HepG2 (cell line): ENCODE measurements at regions not wholly inside any gene's neighbourhood (a gene's known extent, or its start where the extent isn't known, plus 50 kb on each side); places are given as distances from the start of the nearest gene placed in this dataset.

Experiments used
- ATAC-seq: fragments of 200-7000 bp; cut with Tn5 transposase; 3 replicates; pipeline ENCODE4 v1.9.1; 2020; ENCODE audit warnings: mild to moderate bottlenecking, moderate library complexity
- BruUV-seq: library from RNA; stranded (reverse); fragments of 400-500 nt; replicated peaks from 2 replicates; lab custom pipeline; 2021; lab: Mats Ljungman, UMichigan
- CTCF ChIA-PET: fragments of 300-600 bp; formaldehyde crosslinking; extraction: SDS; loops from one replicate; lab custom pipeline; 2021; ENCODE audit warnings: low total read pairs, inconsistent platforms, low intra/inter-chr PET ratio; lab: Yijun Ruan, JAX
- POLR2A ChIA-PET: fragments of 350-600 bp; sonication (Branson Sonifier 250); formaldehyde crosslinking; loops from one replicate; lab custom pipeline; 2020; ENCODE audit warnings: antibody characterized with exemption, inconsistent platforms; lab: Yijun Ruan, JAX
- DNase-seq: peaks from one replicate; pipeline ENCODE4 v3.0.0-alpha.2; 2015; ENCODE audit warnings: low spot score
- FAIRE-seq: peaks from 3 replicates; lab custom pipeline; 2011; peaks lifted over from hg19 to GRCh38; lab: Jason Lieb, UNC
- H2AFZ ChIP-seq: one replicate; pipeline ENCODE4 v1.6.1; 2011; ENCODE audit warnings: low read length, inconsistent platforms
- H3K27ac ChIP-seq: fragments of 300-600 bp; 3 replicates; pipeline ENCODE4 v1.8.0; 2011; ENCODE audit warnings: mixed run types, mild to moderate bottlenecking, mixed read lengths, low read length, inconsistent platforms; ENCODE audit not compliant: insufficient read depth; ENCODE audit errors: extremely low read length
- H3K27me3 ChIP-seq, 2 experiments: fragments of 200-600 bp in 1 of 2; 2 replicates in 1 of 2; 3 replicates in 1 of 2; pipeline versions ENCODE4 v1.6.0 to v1.8.0; 2011; ENCODE audit warnings: low read length in 2 of 2, mild to moderate bottlenecking in 2 of 2, moderate library complexity in 2 of 2, inconsistent platforms in 1 of 2; ENCODE audit not compliant: insufficient read depth in 2 of 2, control insufficient read depth in 1 of 2
- H3K36me3 ChIP-seq, 2 experiments: fragments of 200-600 bp in 1 of 2; replicated peaks in 1 of 2; 2 replicates in 1 of 2; 3 replicates in 1 of 2; pipeline versions ENCODE4 v1.5.1 to v1.8.0; 2011; ENCODE audit warnings: low read length in 2 of 2, inconsistent platforms in 1 of 2; ENCODE audit not compliant: insufficient read depth in 2 of 2, control insufficient read depth in 1 of 2
- H3K4me1 ChIP-seq: 2 replicates; pipeline ENCODE4 v1.5.1; 2012; ENCODE audit warnings: low read length, inconsistent platforms; ENCODE audit not compliant: insufficient read depth
- H3K4me2 ChIP-seq: 2 replicates; pipeline ENCODE4 v1.6.0; 2011; ENCODE audit warnings: low read depth, low read length, inconsistent platforms
- H3K4me3 ChIP-seq, 3 experiments: fragments of 200-600 bp in 1 of 3; sonication (generic), shearing (Covaris generic) in 1 of 3; replicated peaks in 1 of 3; 2 replicates each; pipeline ENCODE4 v1.5.1; 2011 to 2016; ENCODE audit warnings: low read length in 3 of 3, inconsistent platforms in 2 of 3, low read depth in 2 of 3, mild to moderate bottlenecking in 2 of 3, control low read depth in 1 of 3, mixed read lengths in 1 of 3; ENCODE audit not compliant: insufficient read depth in 1 of 3
- H3K79me2 ChIP-seq: one replicate; pipeline ENCODE4 v1.6.1; 2011; ENCODE audit warnings: low read length, inconsistent platforms; ENCODE audit not compliant: insufficient read depth
- H3K9ac ChIP-seq: 2 replicates; pipeline ENCODE4 v1.6.0; 2011; ENCODE audit warnings: mild to moderate bottlenecking, low read depth, low read length, inconsistent platforms; ENCODE audit not compliant: insufficient read depth
- H3K9me3 ChIP-seq: 2 replicates; pipeline ENCODE4 v1.5.1; 2012; ENCODE audit warnings: mild to moderate bottlenecking, low read length
- H4K20me1 ChIP-seq: 2 replicates; pipeline ENCODE4 v1.6.0; 2011; ENCODE audit warnings: inconsistent platforms, mild to moderate bottlenecking, low read length, moderate library complexity; ENCODE audit not compliant: insufficient read depth
- ARHGAP35 ChIP-seq: sonication (generic); formaldehyde crosslinking; IDR thresholded peaks from 2 replicates; pipeline ENCODE4 v1.9.0; 2022; ENCODE audit warnings: mild to moderate bottlenecking, inconsistent platforms, moderate library complexity, missing genetic modification reagents, borderline replicate concordance
- DNMT3B ChIP-seq: conservative IDR thresholded peaks from 2 replicates; pipeline ENCODE4 v1.6.1; 2016; ENCODE audit warnings: missing biosample characterization, control low read depth
- FOXK2 ChIP-seq: fragments of 450-650 bp; IDR thresholded peaks from 2 replicates; pipeline ENCODE4 v1.6.1; 2016
- ISX ChIP-seq: sonication (generic); formaldehyde crosslinking; conservative IDR thresholded peaks from 2 replicates; pipeline ENCODE4 v1.5.0; 2020; ENCODE audit warnings: missing genetic modification reagents
- KLF6 ChIP-seq: IDR thresholded peaks from 2 replicates; pipeline ENCODE4 v1.8.0; 2016; ENCODE audit warnings: missing biosample characterization, missing genetic modification reagents
- MTF2 ChIP-seq: sonication (generic); formaldehyde crosslinking; IDR thresholded peaks from 2 replicates; pipeline ENCODE4 v1.5.0; 2020; ENCODE audit warnings: missing genetic modification reagents, borderline replicate concordance
- SMARCE1 ChIP-seq: fragments of 450-650 bp; IDR thresholded peaks from 2 replicates; pipeline ENCODE4 v1.6.1; 2017; ENCODE audit warnings: borderline replicate concordance
- TEAD2 ChIP-seq: sonication (generic); formaldehyde crosslinking; IDR thresholded peaks from 2 replicates; pipeline ENCODE4 v1.9.0; 2021; ENCODE audit warnings: missing genetic modification reagents
- U2AF2 ChIP-seq: fragments of 200-400 bp; formaldehyde crosslinking; IDR thresholded peaks from 2 replicates; pipeline ENCODE4 v1.6.1; 2017; ENCODE audit warnings: low read depth, mild to moderate bottlenecking, low read length
- ZFP1 ChIP-seq: IDR thresholded peaks from 2 replicates; pipeline ENCODE4 v1.6.1; 2016
- ZFX ChIP-seq: sonication (generic); formaldehyde crosslinking; IDR thresholded peaks from 2 replicates; pipeline ENCODE4 v1.4.0; 2020; ENCODE audit warnings: mild to moderate bottlenecking, low read depth, missing genetic modification reagents, moderate library complexity
- ZNF496 ChIP-seq: sonication (generic); formaldehyde crosslinking; IDR thresholded peaks from 2 replicates; pipeline ENCODE4 v1.8.1; 2023; ENCODE audit warnings: mild to moderate bottlenecking, moderate library complexity, missing genetic modification reagents; ENCODE audit not compliant: insufficient replicate concordance
- ZNF572 ChIP-seq: sonication (generic); formaldehyde crosslinking; IDR thresholded peaks from 2 replicates; pipeline ENCODE4 v1.5.1; 2020; ENCODE audit warnings: mild to moderate bottlenecking, missing genetic modification reagents
- ZNF709 ChIP-seq: sonication (generic); formaldehyde crosslinking; IDR thresholded peaks from 2 replicates; pipeline ENCODE4 v1.5.0; 2020; ENCODE audit warnings: mild to moderate bottlenecking, missing genetic modification reagents
- WGBS: methylation state at CpG from one replicate; pipeline ENCODE4 v1.1.6; 2017; ENCODE audit warnings: low lambda C conversion rate; 5-methylcytosine and 5-hydroxymethylcytosine counted together
- in situ Hi-C: cut with HindIII; loops from 2 replicates; pipeline ENCODE4 v1.10.0; 2017; ENCODE audit warnings: low pct_unique_long_range_greater_than_20kb; ENCODE audit not compliant: extremely low pct_ligation_motif_present
- intact Hi-C: fragments of 100-400 bp; cut with micrococcal nuclease; formaldehyde crosslinking; loops from one replicate; pipeline ENCODE4 v1.10.0; 2022; ENCODE audit not compliant: unreplicated experiment
- TF ChIP-seq, protein P1 (sequence below): sonication (generic); formaldehyde crosslinking; IDR thresholded peaks from 2 replicates; pipeline ENCODE4 v1.4.0; 2020; ENCODE audit warnings: mild to moderate bottlenecking, missing genetic modification reagents
- TF ChIP-seq, protein P2 (sequence below): sonication (generic); formaldehyde crosslinking; IDR thresholded peaks from 2 replicates; pipeline ENCODE4 v1.4.0; 2020; ENCODE audit warnings: mild to moderate bottlenecking, missing genetic modification reagents, borderline replicate concordance

DNA sequence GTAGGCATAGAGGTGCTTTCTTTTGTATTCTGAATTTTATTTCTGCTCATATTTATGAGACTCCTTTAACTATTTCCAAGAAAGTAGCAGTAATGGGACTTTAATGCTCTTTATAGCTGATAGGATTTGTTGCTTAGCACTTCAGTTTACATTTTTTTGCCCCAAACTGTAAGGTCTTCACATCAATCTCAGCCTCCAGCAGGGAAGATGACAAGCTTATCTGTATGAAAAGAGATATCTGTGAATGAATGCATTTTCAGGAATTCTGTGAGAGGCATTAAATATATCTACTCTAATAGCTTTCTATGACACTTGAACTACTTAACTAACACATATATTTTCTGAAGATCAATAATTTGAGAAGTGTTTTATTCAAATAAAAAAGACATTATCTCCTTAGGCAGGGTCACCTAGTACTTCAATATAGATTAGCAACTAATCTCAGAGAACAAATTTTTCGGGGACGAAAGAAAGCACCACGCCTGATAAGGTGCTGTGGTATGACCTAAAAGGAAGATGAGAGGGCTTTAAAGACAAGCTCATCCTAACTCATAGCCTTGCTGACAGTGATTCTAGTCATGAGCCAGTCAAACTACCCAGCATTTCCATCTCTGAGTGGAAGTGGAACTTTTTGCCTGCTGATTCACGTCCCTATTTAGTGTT is 766.1 kb upstream of the CNTNAP5 start:
- H3K9me3 ChIP-seq: peaks cover 79% of the 10 kb centered on the region
- TF ChIP-seq ZNF572 (CRISPR knock-in tag) (no peak), ZFX (CRISPR knock-in tag) (no peak), U2AF2 (no peak), ZFP1 (no peak), ZNF709 (CRISPR knock-in tag) (no peak), ZNF496 (no peak), ISX (CRISPR knock-in tag) (no peak), SMARCE1 (no peak), DNMT3B (no peak), TEAD2 (CRISPR knock-in tag) (no peak), MTF2 (CRISPR knock-in tag) (no peak), FOXK2 (no peak), ARHGAP35 (CRISPR knock-in tag) (no peak), KLF6 (CRISPR knock-in tag) (no peak)
- TF ChIP-seq, protein P1, sequence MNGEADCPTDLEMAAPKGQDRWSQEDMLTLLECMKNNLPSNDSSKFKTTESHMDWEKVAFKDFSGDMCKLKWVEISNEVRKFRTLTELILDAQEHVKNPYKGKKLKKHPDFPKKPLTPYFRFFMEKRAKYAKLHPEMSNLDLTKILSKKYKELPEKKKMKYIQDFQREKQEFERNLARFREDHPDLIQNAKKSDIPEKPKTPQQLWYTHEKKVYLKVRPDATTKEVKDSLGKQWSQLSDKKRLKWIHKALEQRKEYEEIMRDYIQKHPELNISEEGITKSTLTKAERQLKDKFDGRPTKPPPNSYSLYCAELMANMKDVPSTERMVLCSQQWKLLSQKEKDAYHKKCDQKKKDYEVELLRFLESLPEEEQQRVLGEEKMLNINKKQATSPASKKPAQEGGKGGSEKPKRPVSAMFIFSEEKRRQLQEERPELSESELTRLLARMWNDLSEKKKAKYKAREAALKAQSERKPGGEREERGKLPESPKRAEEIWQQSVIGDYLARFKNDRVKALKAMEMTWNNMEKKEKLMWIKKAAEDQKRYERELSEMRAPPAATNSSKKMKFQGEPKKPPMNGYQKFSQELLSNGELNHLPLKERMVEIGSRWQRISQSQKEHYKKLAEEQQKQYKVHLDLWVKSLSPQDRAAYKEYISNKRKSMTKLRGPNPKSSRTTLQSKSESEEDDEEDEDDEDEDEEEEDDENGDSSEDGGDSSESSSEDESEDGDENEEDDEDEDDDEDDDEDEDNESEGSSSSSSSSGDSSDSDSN (CRISPR knock-in tag): no peak
- TF ChIP-seq, protein P2, sequence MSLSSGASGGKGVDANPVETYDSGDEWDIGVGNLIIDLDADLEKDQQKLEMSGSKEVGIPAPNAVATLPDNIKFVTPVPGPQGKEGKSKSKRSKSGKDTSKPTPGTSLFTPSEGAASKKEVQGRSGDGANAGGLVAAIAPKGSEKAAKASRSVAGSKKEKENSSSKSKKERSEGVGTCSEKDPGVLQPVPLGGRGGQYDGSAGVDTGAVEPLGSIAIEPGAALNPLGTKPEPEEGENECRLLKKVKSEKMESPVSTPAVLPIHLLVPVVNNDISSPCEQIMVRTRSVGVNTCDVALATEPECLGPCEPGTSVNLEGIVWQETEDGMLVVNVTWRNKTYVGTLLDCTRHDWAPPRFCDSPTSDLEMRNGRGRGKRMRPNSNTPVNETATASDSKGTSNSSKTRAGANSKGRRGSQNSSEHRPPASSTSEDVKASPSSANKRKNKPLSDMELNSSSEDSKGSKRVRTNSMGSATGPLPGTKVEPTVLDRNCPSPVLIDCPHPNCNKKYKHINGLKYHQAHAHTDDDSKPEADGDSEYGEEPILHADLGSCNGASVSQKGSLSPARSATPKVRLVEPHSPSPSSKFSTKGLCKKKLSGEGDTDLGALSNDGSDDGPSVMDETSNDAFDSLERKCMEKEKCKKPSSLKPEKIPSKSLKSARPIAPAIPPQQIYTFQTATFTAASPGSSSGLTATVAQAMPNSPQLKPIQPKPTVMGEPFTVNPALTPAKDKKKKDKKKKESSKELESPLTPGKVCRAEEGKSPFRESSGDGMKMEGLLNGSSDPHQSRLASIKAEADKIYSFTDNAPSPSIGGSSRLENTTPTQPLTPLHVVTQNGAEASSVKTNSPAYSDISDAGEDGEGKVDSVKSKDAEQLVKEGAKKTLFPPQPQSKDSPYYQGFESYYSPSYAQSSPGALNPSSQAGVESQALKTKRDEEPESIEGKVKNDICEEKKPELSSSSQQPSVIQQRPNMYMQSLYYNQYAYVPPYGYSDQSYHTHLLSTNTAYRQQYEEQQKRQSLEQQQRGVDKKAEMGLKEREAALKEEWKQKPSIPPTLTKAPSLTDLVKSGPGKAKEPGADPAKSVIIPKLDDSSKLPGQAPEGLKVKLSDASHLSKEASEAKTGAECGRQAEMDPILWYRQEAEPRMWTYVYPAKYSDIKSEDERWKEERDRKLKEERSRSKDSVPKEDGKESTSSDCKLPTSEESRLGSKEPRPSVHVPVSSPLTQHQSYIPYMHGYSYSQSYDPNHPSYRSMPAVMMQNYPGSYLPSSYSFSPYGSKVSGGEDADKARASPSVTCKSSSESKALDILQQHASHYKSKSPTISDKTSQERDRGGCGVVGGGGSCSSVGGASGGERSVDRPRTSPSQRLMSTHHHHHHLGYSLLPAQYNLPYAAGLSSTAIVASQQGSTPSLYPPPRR (CRISPR knock-in tag): no peak
- POLR2A ChIA-PET: no interaction called here
- WGBS: 8% methylated on average over 4 of the region's 4 CpGs
- no peak overlapping the region for H3K27ac ChIP-seq
- H3K4me1 ChIP-seq: no peaks in the 10 kb centered on the region
- BruUV-seq: no TSS peak
- no peaks in the 10 kb centered on the region for H4K20me1 ChIP-seq
- no peak overlapping the region for H3K4me3 ChIP-seq
- in situ Hi-C loops (no loop called here), intact Hi-C loops (no loop called here)
- no peak for FAIRE-seq
- no peak for DNase-seq
- no peak overlapping the region for H3K9ac ChIP-seq
- no peaks in the 10 kb centered on the region for H3K36me3 ChIP-seq
- no peaks in the 10 kb centered on the region for H3K79me2 ChIP-seq
- no peak overlapping the region for H2AFZ ChIP-seq
- ATAC-seq: no peak
- CTCF ChIA-PET: no interaction called here
- no peaks in the 10 kb centered on the region for H3K27me3 ChIP-seq
- no peak overlapping the region for H3K4me2 ChIP-seq
